Immature natural killer cell (primary cell): ENCODE measurements at regions not wholly inside any gene's neighbourhood (a gene's known extent, or its start where the extent isn't known, plus 50 kb on each side); places are given as distances from the start of the nearest gene placed in this dataset.

ENCODE experiments used
- DNase-seq, 3 donors: peaks; one replicate each; pipeline ENCODE4 v3.0.0; 2022; ENCODE audit warnings: mixed read lengths in 1 of 3
- H3K27ac Mint-ChIP-seq, 6 donors: one replicate each; pipeline ENCODE4 v1.8.0; 2020; ENCODE audit warnings: mixed read lengths in 6 of 6, mild to moderate bottlenecking in 5 of 6, inconsistent platforms in 4 of 6, moderate library complexity in 3 of 6
- H3K27me3 Mint-ChIP-seq, 3 donors: one replicate each; pipeline ENCODE4 v1.8.0; 2020 to 2021; ENCODE audit warnings: low read depth in 3 of 3, mild to moderate bottlenecking in 3 of 3, mixed read lengths in 3 of 3, moderate library complexity in 3 of 3, inconsistent platforms in 1 of 3
- H3K36me3 Mint-ChIP-seq, 3 donors: one replicate each; pipeline ENCODE4 v1.8.0; 2020; ENCODE audit warnings: mixed read lengths in 3 of 3, inconsistent platforms in 2 of 3, mild to moderate bottlenecking in 2 of 3
- H3K4me1 Mint-ChIP-seq, 2 donors: one replicate each; pipeline ENCODE4 v1.8.0; 2020; ENCODE audit warnings: inconsistent platforms in 2 of 2, mild to moderate bottlenecking in 2 of 2, mixed read lengths in 2 of 2, moderate library complexity in 1 of 2
- H3K4me3 Mint-ChIP-seq, 5 donors: one replicate each; pipeline ENCODE4 v1.8.0; 2020; ENCODE audit warnings: mild to moderate bottlenecking in 5 of 5, mixed read lengths in 5 of 5, inconsistent platforms in 3 of 5, moderate library complexity in 3 of 5
- H3K9me3 Mint-ChIP-seq, 6 donors: one replicate each; pipeline ENCODE4 v1.8.0; 2020; ENCODE audit warnings: mild to moderate bottlenecking in 6 of 6, mixed read lengths in 6 of 6, inconsistent platforms in 4 of 6, moderate library complexity in 3 of 6

DNA sequence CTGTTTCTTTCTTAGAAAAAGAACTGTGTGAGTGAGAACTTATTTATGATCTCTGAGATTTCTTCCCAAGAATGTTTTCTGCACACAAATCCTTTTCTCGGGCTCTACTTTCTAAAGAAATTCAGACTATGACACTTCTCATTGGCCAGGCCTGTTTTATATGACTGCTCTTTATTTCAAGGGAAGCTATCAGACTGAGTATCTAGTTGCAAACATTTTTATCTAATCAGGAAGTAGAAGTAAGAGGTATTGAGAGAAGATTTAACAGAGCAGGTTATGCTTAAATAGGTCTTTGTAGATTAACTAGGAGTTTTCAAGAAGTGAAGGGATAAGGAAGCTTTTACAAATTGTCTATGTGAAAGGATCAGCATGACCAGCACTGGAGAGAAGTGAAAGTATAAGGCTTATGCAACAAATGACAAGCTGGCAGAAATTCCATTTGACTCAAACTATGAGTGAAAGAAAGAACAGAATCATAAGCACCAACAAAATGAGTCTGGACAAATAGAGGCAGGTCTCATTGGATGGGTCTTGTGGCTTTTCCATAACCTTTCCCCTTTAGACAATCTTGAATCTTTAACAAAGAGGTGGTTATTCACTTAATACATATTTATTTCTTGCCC, 71.9 kb upstream of the CHL1 start:
- Mint-ChIP-seq H3K9me3 (peaks cover 0 to 8% (median 5%) of the 10 kb centered on the region in 6 donors), H3K36me3 (no peaks in the 10 kb centered on the region), H3K4me1 (no peaks in the 10 kb centered on the region), H3K27me3 (peaks cover 0 to 2% (median 0%) of the 10 kb centered on the region in 3 donors), H3K4me3 (no peak overlapping the region), H3K27ac (no peak overlapping the region)
- DNase-seq, result no peak

DNA sequence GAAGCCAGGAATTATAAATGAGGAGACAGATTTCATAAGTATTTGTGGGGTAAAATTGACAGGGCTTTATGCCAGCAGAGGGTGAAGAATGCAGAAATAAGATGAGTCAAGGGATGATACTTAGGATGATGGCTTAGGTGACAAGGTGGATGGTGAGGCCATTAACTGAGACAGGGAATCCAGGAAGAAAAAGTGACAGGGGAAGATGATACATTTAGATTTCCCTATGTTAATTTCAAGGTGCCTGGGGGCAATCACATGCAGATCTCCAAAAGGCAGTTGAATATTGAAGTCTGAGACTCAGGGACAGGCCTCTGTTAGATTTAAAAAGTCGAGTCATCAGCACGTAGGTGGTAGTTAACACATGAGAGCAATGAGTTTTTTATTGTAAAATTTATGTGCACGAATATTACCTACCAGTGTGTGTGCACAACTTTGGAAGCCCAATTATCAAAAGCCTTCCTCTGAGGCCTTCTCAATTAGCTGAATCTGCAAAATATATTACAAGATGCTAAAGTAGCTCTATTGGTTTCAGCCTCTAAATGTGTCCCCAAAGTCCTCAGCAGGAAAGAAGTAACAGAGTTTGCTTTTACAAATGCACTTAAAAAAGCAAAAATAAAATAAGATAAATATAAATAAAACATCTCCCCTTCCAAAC, 67.9 kb upstream of the CHL1 start:
- Mint-ChIP-seq H3K27me3 (peaks cover 0 to 2% (median 0%) of the 10 kb centered on the region in 3 donors), H3K36me3 (no peaks in the 10 kb centered on the region), H3K27ac (no peak overlapping the region), H3K4me3 (no peak overlapping the region), H3K4me1 (no peaks in the 10 kb centered on the region), H3K9me3 (peaks cover 0 to 33% (median 9%) of the 10 kb centered on the region in 6 donors)
- no peak for DNase-seq

DNA sequence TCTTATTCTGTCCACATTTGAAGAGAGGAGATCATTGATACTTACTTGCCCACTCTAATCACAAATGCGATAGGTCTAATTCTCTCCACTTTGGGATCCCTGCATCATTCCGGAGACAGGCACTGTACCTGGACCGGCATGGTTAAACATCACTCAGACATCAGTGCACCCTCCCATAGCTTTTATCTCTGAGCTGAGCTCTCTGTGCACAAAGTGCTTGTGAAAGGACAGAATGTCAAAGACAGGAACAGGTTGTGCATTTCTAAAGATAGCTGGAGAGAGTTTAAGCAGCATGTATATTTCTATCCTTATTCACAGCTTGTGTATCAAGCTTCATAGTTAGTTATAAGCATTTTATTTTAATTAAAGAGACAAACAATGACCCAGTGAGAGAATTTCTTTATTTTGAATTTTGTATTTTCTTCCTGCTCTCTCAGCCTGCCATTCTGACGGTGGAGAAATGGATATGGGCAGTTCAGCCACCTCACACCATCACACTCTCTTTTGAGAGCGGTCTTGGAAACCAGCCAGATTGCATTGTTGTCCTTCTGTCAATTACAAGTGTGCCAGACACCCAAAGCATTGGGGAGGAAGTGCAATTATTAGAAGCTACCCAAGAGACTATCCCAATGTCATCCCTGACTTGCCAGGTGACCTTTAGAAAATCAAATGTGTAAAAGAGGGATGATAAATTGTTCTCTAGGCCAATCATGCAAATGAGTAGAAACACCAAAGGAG, 65.2 kb upstream of the CHL1 start:
- no peak for DNase-seq
- H3K9me3 Mint-ChIP-seq, result peaks cover 0 to 26% (median 5%) of the 10 kb centered on the region in 6 donors
- H3K27ac Mint-ChIP-seq, result no peak overlapping the region
- H3K36me3 Mint-ChIP-seq, result no peaks in the 10 kb centered on the region
- H3K4me3 Mint-ChIP-seq, result no peak overlapping the region
- H3K4me1 Mint-ChIP-seq, result no peaks in the 10 kb centered on the region
- no peaks in the 10 kb centered on the region for H3K27me3 Mint-ChIP-seq

DNA sequence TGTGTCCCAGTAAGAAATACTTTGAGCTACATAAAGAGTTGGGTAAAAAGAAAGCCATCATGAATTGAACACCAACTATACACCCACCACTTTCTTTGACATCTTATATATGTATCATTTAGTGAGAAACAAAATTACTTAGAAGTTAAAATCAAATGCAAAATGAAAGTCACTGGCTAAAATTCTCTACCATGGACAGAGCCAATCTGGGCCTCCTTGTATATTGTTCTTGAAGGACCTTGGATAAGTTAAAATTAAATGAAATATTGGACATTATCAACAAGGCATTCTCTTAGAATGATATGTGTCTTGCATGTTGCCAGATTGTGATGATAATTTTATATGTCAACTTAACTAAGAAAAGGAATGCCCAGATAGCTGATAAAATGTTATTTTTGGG, 64.2 kb upstream of the CHL1 start:
- Mint-ChIP-seq H3K27me3 (no peaks in the 10 kb centered on the region), H3K4me3 (no peak overlapping the region), H3K27ac (no peak overlapping the region), H3K36me3 (no peaks in the 10 kb centered on the region), H3K9me3 (peaks cover 0 to 26% (median 3%) of the 10 kb centered on the region in 6 donors), H3K4me1 (no peaks in the 10 kb centered on the region)
- no peak for DNase-seq

DNA sequence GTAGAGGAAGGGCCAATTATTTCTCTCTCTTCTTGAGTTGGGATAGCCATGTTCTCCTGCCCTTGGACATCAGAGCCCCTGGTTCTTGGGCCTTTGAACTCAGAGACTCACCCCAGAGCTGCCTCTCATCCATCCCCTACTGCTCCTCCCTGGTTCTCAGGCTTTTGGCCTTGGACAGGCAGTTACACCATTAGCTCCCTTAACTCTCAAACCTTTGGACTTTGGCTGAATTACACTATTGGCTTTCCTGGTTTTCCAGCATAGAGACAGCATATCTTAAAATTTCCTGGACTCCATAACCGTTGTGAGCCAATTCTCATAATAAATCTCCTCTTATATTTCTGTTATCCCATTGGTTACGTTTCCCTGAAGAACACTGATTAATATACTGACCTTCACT, 63.7 kb upstream of the CHL1 start:
- Mint-ChIP-seq H3K4me3 (no peak overlapping the region), H3K4me1 (no peaks in the 10 kb centered on the region), H3K9me3 (peaks cover 0 to 26% (median 3%) of the 10 kb centered on the region in 6 donors), H3K36me3 (no peaks in the 10 kb centered on the region), H3K27ac (no peak overlapping the region), H3K27me3 (no peaks in the 10 kb centered on the region)
- no peak for DNase-seq

DNA sequence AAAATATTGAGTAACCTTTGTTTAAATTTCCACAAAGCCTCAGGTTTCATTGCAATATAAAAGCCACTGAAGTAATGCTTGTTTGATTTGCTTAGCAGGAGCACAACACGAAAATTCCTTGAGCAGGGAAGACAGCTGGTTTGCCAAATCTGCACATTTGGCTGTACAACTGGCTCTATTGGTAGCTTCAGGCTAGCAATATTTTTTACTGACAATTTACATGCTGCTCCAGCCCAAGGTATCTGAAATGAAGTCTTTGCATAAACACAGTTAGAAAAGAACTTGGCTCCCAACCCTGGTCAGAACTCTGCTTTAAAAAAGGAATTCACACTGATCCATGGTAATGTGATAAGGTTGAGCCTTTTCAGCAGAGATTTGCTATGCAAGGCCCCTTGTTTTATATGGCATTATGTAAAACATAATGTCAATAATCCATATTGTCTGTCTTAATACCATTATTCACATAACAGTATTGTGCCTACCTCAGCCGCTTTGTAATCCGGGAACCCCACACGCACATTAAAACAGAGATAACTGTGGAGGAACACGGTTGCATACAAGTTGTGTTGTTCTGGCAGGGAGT, 55.7 kb upstream of the CHL1 start:
- H3K27ac Mint-ChIP-seq, result no peak overlapping the region
- H3K27me3 Mint-ChIP-seq, result no peaks in the 10 kb centered on the region
- H3K4me1 Mint-ChIP-seq, result no peaks in the 10 kb centered on the region
- DNase-seq, result no peak
- H3K9me3 Mint-ChIP-seq, result peaks cover 0 to 15% (median 5%) of the 10 kb centered on the region in 6 donors
- no peaks in the 10 kb centered on the region for H3K36me3 Mint-ChIP-seq
- H3K4me3 Mint-ChIP-seq, result no peak overlapping the region
